ENCODE measurements at regions not wholly inside any gene's neighbourhood (a gene's known extent, or its start where the extent isn't known, plus 50 kb on each side); places are given as distances from the start of the nearest gene placed in this dataset.

GRCh38 chr3:65193531-65193930, 505.7 kb upstream of the ADAMTS9 start:
- TF ChIP-seq GATA2 (IDR thresholded peaks at IDR 0.05; ENCODE audit: low read depth, low read length) (no peak), GATA3 (IDR thresholded peaks at IDR 0.05; ENCODE audit: low read depth, low read length) (no peak)
